Lower leg skin (tissue), 4 donors: ENCODE measurements at regions not wholly inside any gene's neighbourhood (a gene's known extent, or its start where the extent isn't known, plus 50 kb on each side); places are given as distances from the start of the nearest gene placed in this dataset.

Experiments
- DNase-seq, 2 donors: peaks; one replicate each; pipeline ENCODE4 v3.0.0-alpha.2; 2019; ENCODE audit warnings: low spot score in 2 of 2
- H3K4me3 ChIP-seq: fragments of 200-600 bp; sonication (generic); 2 replicates; pipeline ENCODE4 v1.5.1; 2017; ENCODE audit warnings: mild to moderate bottlenecking, low read depth; ENCODE audit not compliant: poor library complexity, severe bottlenecking
- CTCF ChIP-seq, 3 donors: fragments of 450-650 bp; IDR thresholded peaks; one replicate each; pipeline ENCODE4 v1.5.1; 2016; ENCODE audit warnings: antibody characterized with exemption in 3 of 3, mild to moderate bottlenecking in 3 of 3, moderate library complexity in 2 of 3
- POLR2A ChIP-seq, 2 donors: fragments of 450-650 bp; IDR thresholded peaks; one replicate each; pipeline ENCODE4 v1.6.1; 2016 to 2017; ENCODE audit warnings: antibody characterized with exemption in 2 of 2, mild to moderate bottlenecking in 1 of 2, moderate library complexity in 1 of 2
- WGBS, 2 donors: methylation state at CpG; one replicate each; pipeline ENCODE4 v1.1.5; 2018; 5-methylcytosine and 5-hydroxymethylcytosine counted together
- intact Hi-C: fragments of 100-400 bp; cut with DNase I; formaldehyde crosslinking; loops from one replicate; pipeline ENCODE4 v1.15.0; 2023; ENCODE audit warnings: low total_unique reads

- intact Hi-C loops, result no loop called here
- peak in 1 of 2 donors; percentile 46 for DNase-seq
- TF ChIP-seq CTCF (IDR thresholded peaks at IDR 0.05) (no peak), POLR2A (IDR thresholded peaks at IDR 0.05) (no peak)
- WGBS, 2 donors, result 82 to 85% methylated on average over 9 of the region's 9 CpGs
- no peak overlapping the region for H3K4me3 ChIP-seq
These were observed 51.4 kb upstream of the KANK4 start for GRCh38 chr1:62370594-62370993.

- intact Hi-C loops, result no loop called here
- no peak for TF ChIP-seq CTCF (IDR thresholded peaks at IDR 0.05)
- TF ChIP-seq POLR2A (IDR thresholded peaks at IDR 0.05), result no peak
- H3K4me3 ChIP-seq, result no peak overlapping the region
- 84 to 88% methylated on average over 2 of the region's 2 CpGs for WGBS, 2 donors
- peak in 1 of 2 donors; percentile 14 for DNase-seq
These were observed 52.1 kb upstream of the KANK4 start for GRCh38 chr1:62371375-62371774.

GRCh38 chr1:62373221-62373620 is 54.0 kb upstream of the KANK4 start:
- no peak for TF ChIP-seq POLR2A (IDR thresholded peaks at IDR 0.05)
- TF ChIP-seq CTCF (IDR thresholded peaks at IDR 0.05), result no peak
- no peak overlapping the region for H3K4me3 ChIP-seq
- peak in 1 of 2 donors; percentile 15 for DNase-seq
- 94 to 99% methylated on average over 5 of the region's 5 CpGs for WGBS, 2 donors
- intact Hi-C loops, result no loop called here

- TF ChIP-seq CTCF (IDR thresholded peaks at IDR 0.05) (no peak), POLR2A (IDR thresholded peaks at IDR 0.05) (no peak)
- 82 to 90% methylated on average over 3 of the region's 3 CpGs for whole genome bisulfite sequencing, 2 donors
- intact Hi-C loops, result no loop called here
- H3K4me3 ChIP-seq, result no peak overlapping the region
- DNase-seq, result peak in 1 of 2 donors; percentile 45
These were observed 57.9 kb upstream of the KANK4 start for GRCh38 chr1:62377043-62377562.

GRCh38 chr1:62380181-62380580 is 56.7 kb upstream of the USP1 start:
- no peak for TF ChIP-seq POLR2A (IDR thresholded peaks at IDR 0.05)
- no peak for TF ChIP-seq CTCF (IDR thresholded peaks at IDR 0.05)
- intact Hi-C loops, result no loop called here

More at GRCh38 chr1:62380181-62380580, 56.7 kb upstream of the USP1 start:
- DNase-seq, result no peak
- 64 to 66% methylated on average over 5 of the region's 5 CpGs for WGBS, 2 donors
- H3K4me3 ChIP-seq, result no peak overlapping the region
